GM21515 (cell line): ENCODE measurements at regions not wholly inside any gene's neighbourhood (a gene's known extent, or its start where the extent isn't known, plus 50 kb on each side); places are given as distances from the start of the nearest gene placed in this dataset.
A peak's percentile ranks its signal among the peaks of the same experiment; 100 is the strongest.
"Not testable (repeated sequence)": the region's sequence is repeated elsewhere in the genome, so short reads cannot be mapped to it uniquely, and the experiment has no call there.

Experiments
- ATAC-seq: cut with Tn5 transposase; IDR thresholded peaks from one replicate; pipeline ENCODE4 v1.9.1; 2021; ENCODE audit not compliant: unreplicated experiment

DNA sequence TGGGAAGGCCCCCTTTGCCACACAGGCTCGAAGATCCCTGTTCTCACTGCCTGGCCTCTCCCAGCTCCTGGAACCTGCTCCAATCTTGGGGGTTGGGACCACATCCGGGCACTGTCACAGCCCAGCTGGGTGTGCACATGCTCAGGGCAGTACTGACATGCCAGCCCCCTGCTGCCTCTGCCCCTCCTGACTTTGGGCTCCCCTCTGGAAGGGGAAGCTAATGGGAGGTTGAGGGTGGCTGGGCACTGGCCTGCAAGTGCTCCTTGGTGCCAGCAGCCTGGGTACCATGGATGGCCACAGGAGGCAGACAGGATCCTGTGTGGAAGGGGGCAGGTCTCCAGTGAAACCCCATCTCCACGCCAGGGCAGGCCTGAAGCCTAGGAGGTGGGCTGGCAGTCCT is 126.1 kb upstream of the NOL4 start:
- ATAC-seq, result no peak

DNA sequence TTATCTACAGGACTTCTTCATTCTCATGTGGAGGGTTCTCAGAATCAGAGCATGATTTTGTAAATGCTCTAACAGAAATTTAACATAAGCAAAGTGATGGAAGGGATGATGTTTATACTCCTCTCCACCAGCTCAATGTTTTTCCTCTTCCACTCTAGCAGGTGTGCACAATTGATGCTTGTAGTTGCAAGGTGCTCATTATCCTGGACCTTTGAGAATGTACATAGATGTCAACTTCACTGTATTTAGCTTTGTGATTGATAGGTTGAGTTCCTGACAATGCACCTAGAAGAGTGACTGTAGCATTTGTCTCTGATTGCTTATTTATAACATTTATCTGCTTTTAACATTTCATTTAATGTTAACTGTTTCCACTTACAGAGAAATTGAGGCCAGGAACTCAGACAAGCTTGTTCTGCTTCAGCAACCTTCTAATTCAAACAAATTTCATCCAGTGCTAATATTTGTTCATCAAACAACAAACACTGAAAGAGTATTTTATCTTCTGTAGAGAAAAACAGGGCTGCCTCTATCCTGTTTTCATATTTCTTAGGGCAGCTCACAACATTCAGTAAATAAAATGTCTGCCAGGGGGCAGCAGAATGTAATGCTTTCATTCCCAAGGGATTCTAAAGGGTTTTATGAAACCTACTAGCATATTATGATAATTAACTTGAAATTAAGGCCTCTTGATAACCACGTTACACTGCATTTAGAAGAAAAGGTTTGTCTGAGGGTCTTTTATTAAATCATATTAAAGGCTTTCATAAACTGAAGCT is 127.9 kb upstream of the NOL4 start:
- no peak for ATAC-seq

DNA sequence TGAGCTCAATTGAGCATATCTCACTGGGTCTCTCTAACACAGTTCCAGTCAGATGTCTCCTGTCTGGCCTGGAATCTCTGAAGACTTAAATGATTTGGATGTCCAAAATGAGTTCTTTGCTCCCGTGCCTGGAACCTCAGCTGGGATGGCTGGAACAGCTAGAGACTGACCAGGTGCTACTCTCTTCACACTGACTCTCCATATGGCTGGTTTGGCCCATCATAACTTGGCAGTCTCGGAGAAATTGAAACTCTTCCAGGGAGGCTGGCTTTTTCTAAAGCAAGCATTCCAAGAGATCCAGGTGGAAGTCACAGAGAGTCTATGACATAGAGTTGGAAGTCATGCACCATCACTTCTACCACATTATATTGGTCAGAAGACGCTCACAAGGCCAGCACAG is 129.6 kb upstream of the NOL4 start:
- ATAC-seq, result no peak

DNA sequence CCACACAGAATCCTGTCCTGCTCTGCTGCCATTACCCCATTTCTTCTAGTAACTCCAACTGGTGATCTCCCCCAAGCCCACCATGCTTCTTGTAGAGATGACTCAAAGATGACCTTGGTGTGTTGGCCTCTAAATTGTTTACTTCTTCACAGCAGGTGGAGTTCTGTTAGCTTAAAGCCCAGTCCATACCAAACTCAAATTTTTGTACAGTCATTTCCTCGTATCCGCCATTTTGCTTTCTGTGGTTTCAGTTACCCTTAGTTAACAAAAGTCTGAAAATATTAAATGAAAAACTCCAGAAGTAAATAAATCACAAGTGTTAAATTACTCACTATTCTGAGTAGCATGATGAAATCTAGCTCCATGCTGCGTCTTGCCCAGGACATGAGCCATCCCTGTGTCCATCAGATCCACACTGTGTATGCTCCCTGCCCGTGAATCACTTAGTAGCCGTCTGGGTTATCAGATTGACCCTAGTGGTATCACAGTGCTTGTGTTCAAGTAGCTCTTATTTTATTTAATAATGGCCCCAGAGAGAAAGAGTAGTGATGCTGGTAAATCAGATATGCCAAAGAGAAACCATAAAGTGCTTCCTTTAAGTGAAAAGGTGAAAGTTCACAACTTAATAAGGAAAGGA is 133.3 kb upstream of the NOL4 start:
- ATAC-seq, result no peak

DNA sequence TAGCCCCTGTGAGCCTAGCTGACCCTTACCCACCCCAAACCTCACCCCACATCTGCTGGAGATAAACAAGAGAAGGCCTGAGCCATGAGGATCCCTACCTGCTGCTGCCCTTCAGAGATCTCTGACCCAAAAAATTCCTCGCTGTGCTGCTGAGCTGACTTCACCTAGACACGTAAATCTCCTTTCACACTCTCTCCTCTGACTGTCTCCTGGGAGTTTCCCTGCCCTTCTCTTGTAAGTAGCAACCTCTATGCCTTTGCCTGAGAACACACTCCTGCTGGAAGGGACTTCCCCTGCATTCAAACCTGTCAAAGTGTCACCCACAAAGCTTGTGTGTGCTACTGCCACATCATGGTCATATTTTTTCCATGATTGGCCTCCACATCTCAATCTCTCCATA is 134.2 kb upstream of the NOL4 start:
- ATAC-seq, result peak; percentile 64

DNA sequence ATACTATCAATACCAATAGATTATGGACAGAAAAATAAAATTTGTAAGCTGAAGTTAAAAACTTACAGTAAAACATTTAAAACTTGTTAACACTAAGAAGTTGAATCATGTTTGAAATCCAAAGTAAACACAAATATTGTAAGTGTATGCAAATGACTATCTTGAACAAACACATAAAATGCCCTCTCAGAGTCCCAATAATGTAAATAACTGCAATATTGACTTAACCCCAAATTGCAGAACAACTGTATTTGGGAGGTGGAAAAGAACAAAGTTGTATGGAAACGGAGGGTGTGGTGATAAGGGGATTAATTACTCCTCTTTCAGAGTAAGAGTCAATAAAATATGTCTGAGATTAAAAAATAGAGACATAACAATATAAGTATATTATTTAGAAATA is 140.0 kb upstream of the NOL4 start:
- ATAC-seq, result no peak

DNA sequence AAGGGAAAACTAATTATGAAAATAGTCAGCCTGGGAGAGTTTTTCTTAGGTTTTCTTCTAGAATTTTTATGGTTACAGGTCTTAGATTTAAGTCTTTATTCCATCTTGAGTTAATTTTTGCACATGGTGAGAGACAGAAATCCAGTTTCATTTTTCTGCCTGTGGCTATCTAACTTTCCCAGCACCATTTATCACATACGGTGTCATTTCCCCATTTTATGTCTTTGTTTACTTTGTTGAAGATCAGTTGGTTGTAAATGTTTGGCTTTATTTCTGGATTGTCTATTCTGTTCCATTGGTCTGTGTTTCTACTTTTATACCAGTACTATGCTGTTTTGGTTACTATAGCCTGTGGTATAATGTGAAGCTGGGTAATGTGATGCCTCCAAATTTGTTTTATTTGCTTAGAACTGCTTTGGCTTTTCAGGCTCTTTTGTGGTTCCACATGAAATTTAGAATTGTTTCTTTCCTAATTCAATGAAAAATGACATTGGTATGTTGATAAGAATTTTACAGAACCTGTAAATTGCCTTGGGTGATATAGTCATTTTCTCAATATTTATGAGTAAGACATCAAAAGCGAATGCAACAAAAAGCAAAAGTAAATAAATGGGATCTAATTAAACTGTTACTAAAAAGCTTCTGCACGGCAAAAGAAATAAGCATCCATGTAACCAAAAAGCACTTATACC is 146.1 kb upstream of the NOL4 start:
- no peak for ATAC-seq

DNA sequence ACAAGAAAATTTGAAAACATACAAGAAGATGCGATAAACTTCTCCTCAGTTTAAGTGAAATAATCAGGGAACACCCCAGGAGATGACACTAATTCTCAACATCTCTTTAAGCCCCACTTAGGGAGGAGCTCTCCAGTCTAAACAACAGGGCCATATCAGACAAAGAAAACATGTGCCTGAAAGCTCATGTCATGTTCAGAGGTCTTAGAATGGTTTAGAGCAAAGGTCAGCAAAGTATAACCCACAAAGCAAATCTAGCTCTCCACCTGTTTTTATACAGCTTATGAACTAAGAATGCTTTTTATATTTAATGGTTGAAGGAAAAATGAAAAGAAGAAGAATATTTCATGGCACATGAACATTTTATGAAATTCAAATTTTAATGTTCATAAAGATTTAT is 155.6 kb upstream of the NOL4 start:
- no peak for ATAC-seq

DNA sequence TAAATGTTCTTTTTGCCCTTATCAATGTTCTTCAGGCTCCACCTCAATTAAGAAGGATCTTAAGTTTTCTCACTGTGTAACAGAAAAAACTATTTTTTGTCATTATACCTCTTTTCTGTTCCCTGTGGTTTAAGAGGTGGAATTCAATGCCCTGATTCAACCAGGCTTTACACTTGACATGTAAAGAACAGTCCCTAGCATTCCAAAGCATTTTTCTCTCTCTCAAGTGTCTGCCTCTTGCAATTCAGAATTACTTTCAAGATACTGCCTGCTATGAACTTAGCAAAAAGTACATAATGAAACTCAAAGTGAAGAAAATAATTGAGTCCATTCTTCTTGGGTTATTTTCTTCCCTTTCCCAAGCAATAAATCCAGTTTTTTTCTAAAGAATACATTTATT is 160.6 kb upstream of the NOL4 start:
- ATAC-seq, result no peak

DNA sequence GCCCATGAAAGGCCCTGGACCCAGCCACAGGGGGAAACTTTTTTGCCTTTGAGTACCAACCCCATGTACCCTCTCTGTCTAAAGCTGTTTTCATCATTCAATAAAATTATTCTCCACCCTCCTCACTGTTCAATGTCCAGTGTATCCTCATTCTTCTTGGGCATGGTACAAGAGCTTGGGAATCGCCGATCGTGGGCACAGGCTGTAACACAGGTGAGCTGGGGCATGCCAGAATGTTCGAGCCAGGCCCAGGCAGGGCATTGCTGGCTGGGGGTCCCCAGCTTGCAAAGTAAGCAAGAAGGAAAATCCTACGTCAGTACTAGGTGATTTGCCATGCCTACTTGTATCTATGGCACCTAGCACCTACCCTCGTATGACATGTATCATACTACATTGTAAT is 162.1 kb upstream of the NOL4 start:
- no peak for ATAC-seq

DNA sequence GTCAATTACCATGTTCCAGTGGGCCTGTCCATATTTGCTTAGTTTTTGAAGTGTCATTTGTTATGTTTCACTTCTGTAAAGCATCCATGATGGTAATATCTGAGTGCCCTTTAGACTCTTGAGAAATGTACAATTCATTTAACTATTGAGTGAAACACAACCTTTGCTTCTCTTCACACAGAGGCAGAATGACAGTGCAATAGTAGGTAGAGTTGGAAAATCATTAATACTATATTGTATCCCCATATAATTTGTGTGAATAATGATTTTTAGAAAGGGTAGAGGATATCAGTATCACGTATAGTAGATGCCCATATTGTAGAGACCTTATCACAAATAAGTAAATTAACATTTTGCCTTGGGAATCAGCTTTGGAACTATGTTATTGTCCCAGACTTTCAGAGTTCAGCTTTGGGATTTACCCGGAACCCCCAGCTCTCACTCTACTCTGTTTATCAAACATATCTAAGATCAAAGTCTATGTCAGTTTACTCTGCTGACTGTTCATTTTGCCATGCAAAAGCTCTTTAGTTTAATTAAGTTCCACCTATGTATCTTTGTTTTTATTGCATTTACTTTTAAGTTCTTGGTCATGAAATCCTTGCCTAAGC is 172.7 kb upstream of the NOL4 start:
- ATAC-seq, result no peak

DNA sequence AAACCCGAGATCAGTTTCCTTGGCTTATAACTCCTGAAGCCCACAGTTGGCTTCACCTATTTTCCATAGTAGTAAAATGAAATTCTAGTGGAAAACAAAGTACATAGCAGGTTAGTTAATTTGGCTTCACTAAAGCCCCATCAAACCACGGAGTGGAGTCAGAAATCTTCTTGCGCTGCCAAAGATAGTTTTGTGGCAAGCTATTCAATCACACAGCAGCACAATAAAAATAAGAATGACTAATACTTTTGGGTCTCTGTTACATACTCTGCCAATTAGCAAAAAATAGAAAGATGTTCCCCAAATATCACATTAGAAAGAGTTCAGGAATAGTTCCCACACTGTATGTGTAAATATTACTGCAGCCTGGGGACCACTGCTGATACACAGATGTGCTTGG is 175.2 kb upstream of the NOL4 start:
- no peak for ATAC-seq

DNA sequence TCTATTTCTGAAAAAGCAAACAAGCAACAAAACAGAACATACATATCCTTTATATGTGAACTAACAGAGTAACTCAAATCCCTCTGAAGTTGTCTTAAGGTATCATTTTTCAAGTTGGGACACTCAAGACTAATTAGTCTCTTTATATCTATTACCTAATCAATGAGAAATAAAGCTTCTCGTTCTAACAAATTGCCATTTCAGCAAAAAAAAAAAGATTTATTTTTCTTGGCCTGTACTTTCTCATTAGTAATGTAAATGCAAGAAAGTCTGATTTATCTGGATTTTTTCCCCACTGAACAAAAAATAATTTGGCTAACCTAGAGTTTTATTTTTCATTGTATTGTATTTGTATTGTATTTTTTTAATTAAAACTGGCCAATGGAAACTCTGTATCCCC is 176.1 kb upstream of the NOL4 start:
- no peak for ATAC-seq

DNA sequence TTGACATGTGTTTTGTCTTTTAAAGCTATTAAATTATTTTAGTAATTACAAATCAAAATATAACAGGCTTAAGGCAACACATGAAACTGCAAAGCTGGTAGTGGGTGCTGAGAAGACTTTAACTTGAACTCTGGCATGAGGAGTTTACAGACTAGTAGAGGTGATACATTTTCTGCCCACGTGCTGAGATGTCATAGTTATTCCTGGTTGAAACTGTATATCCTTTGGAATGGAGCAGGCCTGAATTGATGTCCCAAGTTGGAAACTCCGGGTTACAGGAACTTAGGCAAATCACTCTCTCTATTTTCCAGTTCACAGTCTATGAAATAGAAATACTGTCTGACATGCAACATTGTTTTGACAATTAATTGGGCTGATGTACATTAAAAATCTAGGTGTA is 177.1 kb upstream of the NOL4 start:
- no peak for ATAC-seq

DNA sequence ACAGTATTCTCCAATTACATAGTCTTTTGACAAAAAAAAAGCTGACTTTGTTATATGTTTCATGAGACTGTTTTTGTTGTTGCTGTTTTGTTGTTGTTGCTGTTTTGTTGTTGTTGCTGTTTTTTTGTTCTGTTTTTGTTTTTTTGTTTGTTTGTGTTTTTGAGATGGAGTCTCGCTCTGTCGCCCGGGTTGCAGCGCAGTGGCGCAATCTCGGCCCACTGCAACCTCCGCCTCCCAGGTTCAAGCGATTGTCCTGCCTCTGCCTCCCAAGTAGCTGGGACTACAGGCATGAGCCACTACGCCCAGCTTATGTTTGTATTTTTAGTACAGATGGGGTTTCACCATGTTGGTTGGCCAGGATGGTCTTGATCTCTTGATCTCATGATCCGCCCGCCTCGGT is 182.8 kb upstream of the NOL4 start:
- not testable (repeated sequence) for ATAC-seq

DNA sequence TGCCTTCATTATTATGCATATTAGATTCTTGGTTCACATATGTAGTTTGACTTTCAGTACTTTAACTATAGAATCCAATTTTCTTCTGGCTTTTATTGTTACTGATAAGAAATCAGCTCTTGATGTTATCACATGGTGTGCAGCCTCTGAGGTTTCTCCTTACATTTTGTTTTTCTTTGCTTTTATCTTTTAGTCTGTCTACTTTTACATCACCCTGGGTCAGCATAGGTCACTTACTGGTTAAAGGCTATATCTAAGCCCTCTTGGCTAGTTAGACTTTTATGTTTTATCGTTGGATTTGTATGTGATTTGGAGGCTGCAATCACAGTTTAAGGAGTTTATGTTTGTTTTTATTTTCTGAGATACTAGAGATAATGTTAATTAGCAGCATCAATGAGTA is 187.2 kb upstream of the NOL4 start:
- ATAC-seq, result no peak

DNA sequence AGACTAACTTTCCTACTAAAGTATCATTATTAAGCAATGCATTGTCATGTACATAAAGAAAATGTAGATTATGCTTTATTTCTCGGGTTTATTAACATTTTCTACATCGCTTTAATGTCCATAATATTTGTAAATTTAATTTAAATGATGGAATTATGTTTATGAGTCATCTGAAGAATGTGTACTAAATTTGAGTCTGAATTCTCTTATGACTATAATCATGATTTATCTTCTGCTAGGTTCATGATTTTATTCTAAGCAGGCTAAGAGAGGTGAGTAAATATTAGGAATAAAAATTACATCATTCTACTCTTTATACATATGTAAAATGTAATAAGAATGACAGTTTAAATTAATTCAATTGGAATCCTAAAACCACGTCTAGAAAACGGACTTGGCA is 206.3 kb upstream of the NOL4 start:
- ATAC-seq, result no peak

DNA sequence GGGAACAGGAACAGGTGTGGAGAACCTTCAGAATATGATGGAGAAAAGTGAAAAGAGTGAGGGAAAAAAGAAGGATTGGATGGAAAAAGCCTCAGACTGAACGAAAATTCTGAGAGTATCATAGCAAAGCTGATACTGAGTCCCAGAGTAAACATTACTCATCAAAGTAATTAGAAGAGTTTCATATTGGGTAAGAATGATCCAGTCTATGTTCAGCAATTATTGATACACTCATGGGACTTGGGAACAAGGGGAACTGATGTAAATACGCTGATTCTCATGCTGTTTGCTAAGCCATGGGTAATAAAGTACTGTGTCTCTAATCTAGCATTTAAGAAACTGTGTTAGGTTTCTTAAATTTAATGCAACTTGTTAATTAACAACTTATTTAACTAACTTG is 219.9 kb upstream of the NOL4 start:
- ATAC-seq, result no peak

DNA sequence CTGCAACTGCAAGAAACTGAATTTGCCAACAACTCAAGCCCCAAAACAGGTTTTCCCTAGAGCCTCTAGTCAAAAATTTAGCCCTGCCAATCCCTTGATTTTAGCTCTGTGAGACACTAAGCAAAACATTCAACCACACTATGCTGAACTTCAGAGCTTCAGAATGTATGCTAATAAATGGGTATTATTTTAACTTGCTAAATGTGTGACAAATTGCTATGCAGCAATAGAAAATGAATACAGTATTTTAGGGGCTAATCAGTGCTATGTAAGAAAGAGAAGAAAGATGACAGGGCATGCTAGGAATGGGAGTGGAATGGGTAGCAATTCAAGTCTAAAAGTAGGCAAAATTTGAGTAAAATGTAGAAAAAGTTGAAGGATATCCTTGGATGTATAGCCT is 223.9 kb upstream of the NOL4 start:
- no peak for ATAC-seq

DNA sequence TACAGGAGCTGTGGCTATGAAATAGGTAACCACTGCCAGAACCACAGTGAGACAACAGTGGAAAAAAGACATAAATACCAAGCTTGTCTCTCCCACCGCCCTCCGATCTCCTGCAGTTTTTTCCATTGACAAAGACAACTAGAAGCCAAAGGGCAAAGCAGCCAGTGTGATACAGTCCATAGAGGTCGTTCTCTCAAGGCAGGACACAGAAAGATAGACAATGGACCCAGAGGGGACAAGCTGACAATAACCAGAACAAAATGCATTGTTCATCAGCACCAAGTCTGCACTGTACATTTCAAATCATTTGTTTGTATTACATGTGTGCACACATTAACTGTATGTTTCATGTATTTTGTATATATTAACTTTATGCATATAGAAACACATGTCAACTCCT is 233.0 kb upstream of the NOL4 start:
- ATAC-seq, result no peak

DNA sequence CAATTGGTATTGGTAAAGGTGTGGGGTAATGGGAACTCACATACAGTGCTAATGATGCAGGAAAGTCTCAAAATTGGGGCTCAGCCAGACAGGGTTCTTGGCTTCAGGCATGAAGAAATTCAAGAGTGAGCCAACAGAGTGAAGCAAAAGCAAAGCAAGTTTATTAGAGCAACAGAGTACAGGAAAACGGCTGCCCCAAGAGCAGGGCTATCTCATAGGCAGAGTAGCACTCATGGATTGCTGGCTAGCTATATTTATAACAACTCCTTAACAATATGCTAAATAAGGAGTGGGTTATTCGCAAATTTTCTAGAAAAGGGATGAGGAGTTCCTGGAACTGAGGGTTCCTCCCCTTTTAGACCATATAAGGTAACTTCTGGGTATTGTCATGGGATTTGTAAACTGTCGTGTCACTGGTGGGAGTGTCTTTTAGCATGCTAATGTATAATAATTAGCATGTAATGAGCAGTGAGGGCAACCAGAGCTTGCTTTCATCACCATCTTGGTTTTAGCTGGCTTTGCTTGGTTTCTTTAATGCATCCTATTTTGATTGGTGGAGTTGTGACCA is 233.8 kb upstream of the NOL4 start:
- no peak for ATAC-seq

DNA sequence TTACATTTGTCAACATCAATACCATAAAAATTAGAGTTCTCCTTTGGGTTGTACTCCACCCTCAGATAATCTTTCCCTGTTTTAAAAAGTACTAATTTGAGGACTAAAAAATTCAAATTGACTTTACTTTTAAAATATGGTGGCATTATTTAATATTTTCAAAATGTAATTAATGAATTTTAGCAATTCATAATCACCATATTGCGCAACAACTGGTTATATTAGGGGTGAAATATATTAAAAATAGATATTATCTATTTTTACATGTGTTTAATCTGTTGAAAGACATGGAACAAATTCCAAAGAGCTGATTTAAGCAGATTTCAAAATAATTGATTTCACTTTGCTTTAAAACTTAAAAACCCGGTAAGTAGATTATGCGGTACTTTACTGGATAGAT is 236.6 kb upstream of the NOL4 start:
- ATAC-seq, result no peak
